DOHH2 (cell line): ENCODE measurements at regions not wholly inside any gene's neighbourhood (a gene's known extent, or its start where the extent isn't known, plus 50 kb on each side); places are given as distances from the start of the nearest gene placed in this dataset.

Source experiments
- H3F3A ChIP-seq: fragments of 200-600 bp; sonication (generic), shearing (Covaris generic); 2 replicates; pipeline ENCODE4 v1.6.0; 2016; ENCODE audit warnings: antibody characterized with exemption, mild to moderate bottlenecking; ENCODE audit not compliant: control insufficient read depth, insufficient read depth
- H3K27ac ChIP-seq: fragments of 200-600 bp; sonication (generic); 2 replicates; pipeline ENCODE4 v1.5.1; 2014; ENCODE audit warnings: low read depth, mild to moderate bottlenecking, low read length, moderate library complexity
- H3K27me3 ChIP-seq: fragments of 200-600 bp; sonication (generic); 2 replicates; pipeline ENCODE4 v1.6.1; 2014; ENCODE audit warnings: mild to moderate bottlenecking, low read length, mixed read lengths; ENCODE audit not compliant: control insufficient read depth
- H3K36me3 ChIP-seq: fragments of 200-600 bp; sonication (generic); 2 replicates; pipeline ENCODE4 v1.6.1; 2014; ENCODE audit warnings: mild to moderate bottlenecking, low read length, moderate library complexity, mixed read lengths; ENCODE audit not compliant: control insufficient read depth
- H3K4me1 ChIP-seq: fragments of 200-600 bp; sonication (generic); 2 replicates; pipeline ENCODE4 v1.6.1; 2014; ENCODE audit warnings: mild to moderate bottlenecking, low read length, mixed read lengths; ENCODE audit not compliant: control insufficient read depth
- H3K4me2 ChIP-seq: fragments of 200-600 bp; sonication (generic); 2 replicates; pipeline ENCODE4 v1.6.0; 2014; ENCODE audit warnings: mild to moderate bottlenecking, low read length, moderate library complexity
- H3K4me3 ChIP-seq: fragments of 200-600 bp; sonication (generic); 2 replicates; pipeline ENCODE4 v1.5.1; 2014; ENCODE audit warnings: mild to moderate bottlenecking, low read length, mixed read lengths
- H3K79me2 ChIP-seq: fragments of 200-600 bp; sonication (generic); 2 replicates; pipeline ENCODE4 v1.6.1; 2014; ENCODE audit warnings: mild to moderate bottlenecking, low read length, mixed read lengths; ENCODE audit not compliant: control insufficient read depth
- H3K9me2 ChIP-seq: fragments of 200-600 bp; sonication (generic); replicated peaks from 2 replicates; pipeline ENCODE4 v1.6.1; 2014; ENCODE audit warnings: mild to moderate bottlenecking, low read length, mixed read lengths; ENCODE audit not compliant: control insufficient read depth
- H3K9me3 ChIP-seq: fragments of 200-600 bp; sonication (generic); 2 replicates; pipeline ENCODE4 v1.6.1; 2014; ENCODE audit warnings: antibody characterized with exemption, low read length, mixed read lengths; ENCODE audit not compliant: control insufficient read depth, insufficient read depth
- H4K20me1 ChIP-seq: fragments of 200-600 bp; sonication (generic); 2 replicates; pipeline ENCODE4 v1.6.0; 2014; ENCODE audit warnings: low read depth, mild to moderate bottlenecking, antibody characterized with exemption, low read length, moderate library complexity; ENCODE audit not compliant: control insufficient read depth, insufficient read depth
- CTCF ChIP-seq: fragments of 200-600 bp; sonication (generic); IDR thresholded peaks from one replicate; pipeline ENCODE4 v1.5.1; 2014; ENCODE audit warnings: antibody characterized with exemption, mild to moderate bottlenecking, low read depth, low read length; ENCODE audit not compliant: poor library complexity, severe bottlenecking
- EZH2phosphoT487 ChIP-seq: fragments of 200-600 bp; sonication (generic); IDR thresholded peaks from 2 replicates; pipeline ENCODE4 v1.6.1; 2017; ENCODE audit warnings: borderline replicate concordance, mild to moderate bottlenecking, antibody characterized with exemption, low read length, moderate library complexity, mixed read lengths

- no peaks in the 10 kb centered on the region for H3K9me3 ChIP-seq
- no peaks in the 10 kb centered on the region for H3K4me1 ChIP-seq
- no peak for TF ChIP-seq EZH2phosphoT487
- TF ChIP-seq CTCF: no peak
- no peaks in the 10 kb centered on the region for H3K27me3 ChIP-seq
- no peaks in the 10 kb centered on the region for H3K36me3 ChIP-seq
- H3K27ac ChIP-seq: no peak overlapping the region
- H4K20me1 ChIP-seq: no peaks in the 10 kb centered on the region
- no peaks in the 10 kb centered on the region for H3K9me2 ChIP-seq
- no peak overlapping the region for H3K4me2 ChIP-seq
- H3F3A ChIP-seq: no peaks in the 10 kb centered on the region
- no peak overlapping the region for H3K4me3 ChIP-seq
- no peaks in the 10 kb centered on the region for H3K79me2 ChIP-seq
These were observed 134.6 kb downstream of the CPZ start for GRCh38 chr4:8727131-8727530.

- H3K27me3 ChIP-seq: no peaks in the 10 kb centered on the region
- TF ChIP-seq EZH2phosphoT487 (no peak), CTCF (no peak)
- no peaks in the 10 kb centered on the region for H3K36me3 ChIP-seq
- H3K27ac ChIP-seq: no peak overlapping the region
- H3K9me3 ChIP-seq: no peaks in the 10 kb centered on the region
- no peaks in the 10 kb centered on the region for H4K20me1 ChIP-seq
- no peaks in the 10 kb centered on the region for H3F3A ChIP-seq
- H3K4me1 ChIP-seq: no peaks in the 10 kb centered on the region
- H3K4me2 ChIP-seq: no peak overlapping the region
- H3K9me2 ChIP-seq: no peaks in the 10 kb centered on the region
- no peaks in the 10 kb centered on the region for H3K79me2 ChIP-seq
- H3K4me3 ChIP-seq: no peak overlapping the region
These were observed 133.8 kb downstream of the CPZ start for GRCh38 chr4:8726344-8726851.

- Histone ChIP-seq H3K9me2 (no peaks in the 10 kb centered on the region), H3K27ac (no peak overlapping the region), H3K4me1 (no peaks in the 10 kb centered on the region), H3K27me3 (no peaks in the 10 kb centered on the region), H3F3A (no peaks in the 10 kb centered on the region), H3K79me2 (no peaks in the 10 kb centered on the region), H3K4me2 (no peak overlapping the region), H3K4me3 (no peak overlapping the region), H3K9me3 (no peaks in the 10 kb centered on the region), H4K20me1 (no peaks in the 10 kb centered on the region), H3K36me3 (no peaks in the 10 kb centered on the region)
- TF ChIP-seq CTCF: no peak
- TF ChIP-seq EZH2phosphoT487: no peak
These were observed 133.3 kb downstream of the CPZ start for GRCh38 chr4:8725845-8726244.
